CD4-positive, alpha-beta T cell treated with Interleukin-15 for 4 hours (primary cell): ENCODE measurements at regions not wholly inside any gene's neighbourhood (a gene's known extent, or its start where the extent isn't known, plus 50 kb on each side); places are given as distances from the start of the nearest gene placed in this dataset.

ENCODE experiments used
- DNase-seq: peaks from one replicate; pipeline ENCODE4 v3.0.0-alpha.2; 2020; ENCODE audit warnings: low spot score

DNA sequence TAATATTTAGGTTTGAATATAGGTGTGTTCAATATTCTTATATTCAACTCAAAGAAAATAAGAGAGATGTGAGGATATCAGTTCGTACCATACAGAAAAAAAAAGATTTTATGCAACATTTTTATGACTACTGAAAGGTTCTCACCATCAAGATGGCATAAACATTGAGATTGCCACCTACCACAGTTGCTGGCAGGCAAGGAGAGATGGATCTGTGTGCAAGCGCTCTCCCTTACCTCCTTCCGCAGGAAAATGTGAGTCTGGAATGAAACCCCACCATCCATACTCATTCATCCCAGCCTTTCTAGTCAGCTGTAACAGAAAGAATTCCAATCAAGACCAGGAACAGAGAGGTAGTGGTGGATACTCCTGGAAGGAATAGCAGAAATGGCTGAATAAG lies 376.9 kb downstream of the PPP3CA start:
- DNase-seq, result no peak

DNA sequence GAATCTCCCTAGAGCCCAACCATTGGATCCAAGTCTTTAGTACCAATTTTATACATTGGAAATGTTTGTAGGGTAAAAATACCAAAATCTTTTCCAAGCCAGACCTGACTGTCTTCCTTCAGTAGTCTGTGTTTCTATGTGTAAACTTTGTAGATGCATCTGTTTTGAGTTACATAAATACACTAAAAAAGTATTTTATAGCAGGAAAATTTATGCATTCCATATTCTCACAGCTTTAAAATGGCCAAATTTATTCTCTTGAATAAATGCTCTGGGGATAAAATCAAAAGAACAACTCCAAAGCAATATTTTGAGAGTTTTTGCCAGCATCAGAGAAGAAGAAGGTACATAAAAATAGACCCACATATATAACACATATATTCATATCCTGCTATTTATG lies 377.4 kb downstream of the PPP3CA start:
- DNase-seq, result no peak

DNA sequence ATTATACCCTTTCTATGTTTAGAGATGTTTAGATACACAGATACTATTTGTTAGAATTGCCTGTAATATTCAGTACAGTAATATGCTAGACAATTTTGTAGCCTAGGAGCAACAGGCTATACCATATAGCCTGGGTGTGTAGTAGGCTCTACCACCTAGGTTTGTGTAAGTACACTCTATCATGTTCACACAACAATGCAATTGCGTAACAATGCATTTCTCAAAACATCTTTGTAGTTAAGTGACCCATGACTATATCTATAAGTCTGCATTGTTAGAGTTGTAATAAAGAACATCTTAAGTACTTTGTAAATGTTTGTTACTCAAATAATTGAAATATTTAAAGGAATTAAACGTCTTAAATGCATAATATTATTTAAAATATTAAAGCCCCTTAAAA lies 379.3 kb downstream of the PPP3CA start:
- no peak for DNase-seq

DNA sequence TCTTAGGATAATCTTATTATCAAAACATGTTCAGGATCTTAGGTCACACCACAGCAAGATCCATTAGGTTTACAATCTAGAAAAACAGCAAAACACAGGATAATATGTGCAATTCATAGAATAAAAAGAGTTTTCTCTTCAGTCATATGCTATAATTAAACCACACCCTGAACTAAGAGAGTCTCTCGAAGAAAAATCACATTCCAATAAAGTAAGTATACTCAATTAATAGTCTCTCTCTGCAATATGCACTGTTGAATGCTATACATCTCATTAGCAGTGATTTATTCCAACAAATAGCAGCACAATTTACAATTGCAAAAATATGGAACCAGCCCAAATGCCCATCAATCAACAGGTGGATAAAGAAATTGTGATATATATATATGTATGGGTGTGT lies 383.7 kb downstream of the PPP3CA start:
- DNase-seq, result no peak

DNA sequence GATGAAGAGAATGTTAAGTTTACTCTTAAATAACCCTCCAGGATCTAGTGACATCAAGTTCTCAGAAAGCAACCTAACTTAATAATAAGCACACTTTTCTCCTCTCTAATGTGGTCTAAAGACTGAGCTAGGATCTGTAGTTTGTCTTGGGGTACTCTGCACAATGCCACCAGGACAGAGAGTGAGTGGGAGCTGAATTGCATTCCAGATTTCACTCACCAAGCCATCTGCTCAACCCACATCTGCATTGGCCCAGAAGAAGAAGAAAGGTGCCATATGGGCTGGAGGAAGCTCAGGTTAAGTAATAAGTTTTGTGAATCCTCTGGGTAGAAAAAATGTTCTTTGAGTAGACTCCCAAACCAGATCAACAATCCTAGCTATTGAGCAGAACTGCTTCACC lies 384.6 kb downstream of the PPP3CA start:
- DNase-seq, result no peak

DNA sequence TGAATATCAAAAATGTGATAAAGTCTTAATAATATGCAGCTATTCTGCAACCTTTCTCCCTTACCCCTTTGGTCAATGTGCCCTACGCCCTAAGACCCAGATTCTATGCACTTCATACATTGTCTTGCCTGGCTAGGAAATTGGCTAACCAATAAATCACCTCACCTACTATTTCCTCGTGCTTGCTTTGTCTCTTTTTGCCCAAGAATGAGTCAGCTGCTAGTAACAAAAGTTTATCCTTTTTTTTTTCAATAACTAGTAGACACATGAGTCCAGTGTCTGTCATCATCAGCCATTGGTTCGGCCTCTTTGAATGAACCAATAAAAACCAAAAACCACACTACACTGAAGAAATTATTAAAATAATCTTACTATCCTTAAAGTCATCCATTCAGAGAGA lies 387.1 kb downstream of the PPP3CA start:
- DNase-seq, result no peak

DNA sequence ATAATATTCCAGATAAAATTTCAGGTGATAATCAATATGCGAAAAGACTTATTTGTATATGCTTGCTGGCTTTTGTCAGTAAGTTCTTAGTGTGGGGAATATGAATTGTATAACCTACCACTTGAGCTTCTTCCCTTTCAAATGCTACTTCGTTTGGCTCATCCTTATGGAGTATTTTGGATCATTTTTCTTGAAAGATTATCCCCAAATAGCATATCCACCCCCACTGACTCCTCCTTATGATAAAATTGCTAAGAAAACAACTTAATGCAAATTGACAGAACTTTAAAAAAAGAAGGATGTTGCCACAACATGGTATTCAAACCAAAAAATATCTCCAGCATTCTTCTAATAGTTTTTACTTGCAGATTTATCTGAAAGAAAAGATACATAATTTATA lies 393.3 kb downstream of the PPP3CA start:
- DNase-seq, result no peak

DNA sequence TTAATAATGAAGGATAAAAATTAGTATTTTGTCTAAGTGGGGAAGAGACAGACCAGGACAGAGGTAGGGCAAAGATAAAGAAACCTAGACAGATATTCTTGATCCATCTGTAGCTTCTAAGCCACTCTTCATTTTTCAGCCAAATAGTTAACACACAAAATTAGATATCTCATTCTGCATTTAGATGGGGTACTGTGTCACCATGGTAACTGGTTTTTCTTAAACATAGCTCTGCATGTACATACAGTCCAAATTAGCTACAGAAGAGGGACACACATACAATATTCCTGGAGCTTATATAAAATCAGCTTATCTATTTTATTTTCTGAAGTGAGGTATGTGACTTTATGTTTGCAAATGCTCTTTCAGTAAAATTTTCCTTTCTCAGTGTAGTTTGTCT lies 393.7 kb downstream of the PPP3CA start:
- no peak for DNase-seq

DNA sequence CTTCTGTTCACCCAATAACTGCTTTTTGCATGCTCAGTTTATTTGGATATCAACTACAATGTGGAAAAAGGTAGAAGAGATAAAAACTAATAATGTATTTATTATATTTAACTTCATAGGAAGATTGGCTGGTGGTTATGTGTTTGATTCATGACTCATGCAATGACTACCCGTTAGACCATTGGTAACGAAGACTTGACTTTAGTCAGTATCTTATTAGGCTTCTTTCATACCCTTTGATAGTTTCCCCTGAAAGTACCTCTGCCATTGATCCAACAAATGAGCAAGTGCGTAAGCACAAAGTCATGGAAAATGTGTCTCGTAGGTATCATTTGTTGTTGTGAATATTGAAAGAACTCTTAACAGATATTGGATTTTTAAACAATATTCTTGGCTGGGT lies 394.7 kb downstream of the PPP3CA start:
- DNase-seq, result no peak

DNA sequence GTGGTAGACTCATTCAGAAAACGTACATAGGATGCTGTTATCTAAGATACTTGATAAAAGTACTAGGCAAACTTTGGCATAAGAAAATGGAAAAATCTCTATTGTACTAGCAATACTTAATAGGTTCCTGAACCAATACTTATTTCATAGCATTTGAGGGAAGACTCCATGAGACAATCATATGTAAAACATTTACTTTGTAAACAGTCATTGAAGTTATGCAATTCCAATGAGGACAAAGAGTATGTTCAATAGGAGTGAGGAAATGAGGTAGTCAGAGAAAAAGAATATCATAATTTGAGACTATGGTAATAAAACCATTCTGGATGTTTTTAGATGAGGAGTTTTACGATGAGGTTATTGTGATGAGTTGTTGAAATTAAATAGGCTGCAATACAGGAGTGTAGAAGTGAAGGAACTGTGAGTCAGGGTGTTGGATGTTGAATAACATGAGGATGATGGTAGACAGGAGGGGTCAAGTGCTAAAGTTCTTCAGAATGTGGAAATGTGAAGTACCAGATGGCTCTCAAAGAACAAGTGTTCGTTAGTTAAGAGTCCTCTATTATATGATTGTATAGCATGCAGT lies 397.9 kb downstream of the PPP3CA start:
- DNase-seq, result no peak

DNA sequence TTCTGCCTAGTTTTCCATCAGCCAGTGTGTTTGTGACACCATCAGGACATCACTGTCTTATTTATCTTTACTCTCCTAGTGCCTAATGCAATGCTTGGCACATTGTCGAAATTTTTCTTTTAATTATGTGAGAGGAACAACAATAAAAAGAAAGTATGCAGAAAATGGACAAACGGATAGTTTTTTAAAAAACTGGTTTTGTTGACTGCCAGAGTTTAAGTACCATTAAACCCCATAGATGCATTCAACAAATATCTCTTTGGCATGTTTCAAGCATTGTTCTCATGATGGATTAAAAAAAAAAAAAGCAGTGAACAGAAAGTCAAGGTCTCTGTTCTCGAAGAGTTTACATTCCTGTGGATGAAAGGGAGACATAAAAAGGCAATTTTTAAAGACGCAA lies 398.4 kb downstream of the PPP3CA start:
- no peak for DNase-seq

DNA sequence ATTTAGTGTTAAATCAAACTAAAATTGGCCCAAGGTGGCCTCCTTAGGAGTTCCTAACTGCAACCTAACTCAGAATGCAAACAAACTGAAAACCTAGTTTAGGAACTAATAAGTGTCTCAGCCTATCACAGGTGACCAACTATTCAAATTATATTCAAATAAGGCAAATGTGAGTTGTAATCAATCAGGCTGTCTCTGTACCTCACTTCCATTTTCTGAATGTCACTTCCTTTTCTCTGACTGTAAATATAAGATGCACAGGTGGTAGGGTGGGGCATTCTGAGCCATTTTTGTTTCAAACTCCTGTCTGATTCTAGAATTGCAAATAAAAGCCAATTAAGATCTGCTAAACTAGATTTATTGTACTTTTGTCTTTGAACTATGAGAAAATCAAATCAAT lies 401.5 kb downstream of the PPP3CA start:
- DNase-seq, result no peak

DNA sequence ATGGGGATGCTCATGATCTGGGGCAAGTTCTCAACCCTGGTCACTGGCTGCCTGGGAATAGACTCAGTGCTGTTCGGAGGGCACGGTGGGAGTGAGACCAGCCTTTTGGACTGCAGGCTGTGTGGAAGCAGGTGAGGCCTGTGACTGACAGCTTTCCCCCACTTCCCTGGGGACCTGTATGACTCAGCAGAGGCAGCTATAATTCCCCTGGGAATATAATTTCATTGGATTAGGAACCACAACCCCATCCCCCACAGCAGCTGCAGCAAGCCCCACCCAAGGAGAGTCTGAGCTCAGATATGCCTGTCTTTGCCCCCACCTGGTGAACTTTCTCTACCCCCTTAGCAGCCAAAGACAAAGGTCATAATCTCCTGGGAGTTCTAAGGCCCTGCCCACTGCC lies 408.6 kb downstream of the PPP3CA start:
- no peak for DNase-seq

DNA sequence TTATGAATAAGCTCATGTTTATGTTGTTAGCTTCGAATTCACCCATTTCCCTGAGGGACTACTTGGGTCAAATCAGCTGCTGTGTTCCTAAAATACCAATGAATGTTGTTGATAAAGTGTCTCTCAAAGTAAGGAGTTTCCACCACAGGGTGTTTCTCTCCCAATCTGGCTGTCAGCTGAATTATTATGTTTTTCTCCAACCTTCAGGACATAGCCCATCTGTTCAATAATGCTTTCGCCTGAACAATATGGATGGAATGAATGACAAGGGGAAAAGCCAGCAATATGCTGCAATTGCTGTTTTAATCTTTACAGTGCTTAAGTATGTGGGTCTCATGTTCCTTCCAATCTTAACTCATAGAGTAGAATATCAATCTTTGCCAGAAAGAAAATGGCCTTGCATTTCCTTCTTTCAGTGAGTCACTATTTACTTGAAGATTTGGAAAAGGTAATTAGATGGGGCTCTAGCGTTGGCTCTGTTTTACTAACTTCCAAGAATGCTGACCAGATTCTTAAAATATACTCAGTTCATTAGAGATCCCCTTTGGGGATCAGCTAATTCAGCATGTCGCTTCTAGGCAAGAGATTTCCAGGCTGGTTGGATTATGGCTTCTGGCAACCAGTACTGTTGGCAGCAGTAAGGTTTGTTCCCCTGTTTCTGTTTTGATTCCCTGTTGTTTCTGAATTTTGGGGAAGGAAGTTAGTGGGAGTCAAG lies 410.5 kb downstream of the PPP3CA start:
- no peak for DNase-seq

DNA sequence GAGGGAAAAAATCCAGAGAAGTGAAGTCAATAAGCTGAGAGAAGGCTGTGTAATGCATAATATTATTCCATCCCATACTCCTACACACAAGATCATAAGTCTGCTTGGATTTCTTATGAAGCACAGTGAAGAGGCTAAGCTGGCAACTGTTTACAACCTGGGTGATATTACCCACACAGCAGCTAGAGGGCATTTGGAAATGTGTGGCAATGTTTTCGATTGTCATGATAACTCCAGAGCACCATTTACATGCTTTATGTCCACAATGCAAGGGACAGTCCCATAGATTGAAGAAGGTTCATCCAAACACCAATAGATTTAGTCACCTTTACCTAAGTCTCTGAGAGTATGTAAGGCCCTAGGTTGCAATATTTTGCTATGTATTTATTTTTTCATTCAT lies 412.2 kb downstream of the PPP3CA start:
- no peak for DNase-seq

DNA sequence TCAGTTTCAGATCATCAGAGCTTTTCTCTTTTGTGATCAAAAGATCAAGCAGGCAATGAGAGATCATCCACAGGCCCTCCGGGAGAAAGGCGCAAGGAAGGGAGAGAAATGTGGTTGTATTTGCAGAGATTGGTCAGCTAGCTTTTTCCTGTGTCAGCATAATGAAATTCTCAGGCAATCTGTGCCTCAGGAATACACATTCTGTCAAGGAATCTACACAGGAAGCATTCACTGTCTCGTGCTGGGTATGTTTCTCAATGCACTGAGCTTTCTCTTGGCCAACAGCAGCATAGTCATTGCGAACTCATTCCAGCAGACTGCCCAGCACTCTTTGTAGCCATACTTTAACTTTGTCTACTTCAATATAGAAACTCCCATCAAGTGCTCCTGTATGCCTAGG lies 413.7 kb downstream of the PPP3CA start:
- DNase-seq, result no peak

DNA sequence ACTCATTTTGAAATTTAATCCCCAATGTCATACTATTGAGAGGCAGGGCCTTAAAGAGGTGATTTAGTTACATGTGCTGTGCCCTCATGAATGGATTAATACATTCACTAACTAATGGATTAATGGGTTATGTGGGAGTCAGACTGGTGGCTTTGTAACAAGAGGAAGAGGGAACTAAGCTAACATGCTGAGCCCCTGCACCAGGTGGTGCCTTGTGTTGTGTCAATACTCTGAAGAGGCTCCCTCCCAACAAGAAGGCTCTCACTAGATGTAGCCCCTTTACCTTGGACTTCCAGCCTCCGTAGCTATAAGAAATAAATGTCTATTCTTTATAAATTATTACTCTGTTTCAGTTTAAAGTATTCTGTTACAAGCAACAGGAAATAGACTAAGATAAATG lies 411.9 kb upstream of the EMCN start:
- DNase-seq, result no peak

DNA sequence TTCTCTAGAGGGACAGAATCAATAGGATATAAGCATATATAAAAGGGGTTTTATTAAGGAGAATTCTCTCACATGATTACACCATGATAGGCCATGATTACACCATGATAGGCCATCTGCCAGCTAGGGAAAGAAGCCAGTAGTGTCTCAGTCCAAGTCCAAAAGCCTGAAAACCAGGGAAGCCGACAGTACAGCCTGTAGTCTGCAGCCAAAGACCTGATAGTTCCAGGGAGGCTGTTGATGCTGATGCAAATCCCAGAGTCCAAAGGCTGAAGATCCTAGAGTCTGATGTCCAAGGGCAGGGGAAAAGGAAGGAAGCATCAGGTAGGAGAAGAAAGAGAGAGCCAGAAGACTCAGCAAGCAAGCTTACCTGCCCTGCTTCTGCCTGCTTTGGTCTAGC lies 411.3 kb upstream of the EMCN start:
- DNase-seq, result no peak

DNA sequence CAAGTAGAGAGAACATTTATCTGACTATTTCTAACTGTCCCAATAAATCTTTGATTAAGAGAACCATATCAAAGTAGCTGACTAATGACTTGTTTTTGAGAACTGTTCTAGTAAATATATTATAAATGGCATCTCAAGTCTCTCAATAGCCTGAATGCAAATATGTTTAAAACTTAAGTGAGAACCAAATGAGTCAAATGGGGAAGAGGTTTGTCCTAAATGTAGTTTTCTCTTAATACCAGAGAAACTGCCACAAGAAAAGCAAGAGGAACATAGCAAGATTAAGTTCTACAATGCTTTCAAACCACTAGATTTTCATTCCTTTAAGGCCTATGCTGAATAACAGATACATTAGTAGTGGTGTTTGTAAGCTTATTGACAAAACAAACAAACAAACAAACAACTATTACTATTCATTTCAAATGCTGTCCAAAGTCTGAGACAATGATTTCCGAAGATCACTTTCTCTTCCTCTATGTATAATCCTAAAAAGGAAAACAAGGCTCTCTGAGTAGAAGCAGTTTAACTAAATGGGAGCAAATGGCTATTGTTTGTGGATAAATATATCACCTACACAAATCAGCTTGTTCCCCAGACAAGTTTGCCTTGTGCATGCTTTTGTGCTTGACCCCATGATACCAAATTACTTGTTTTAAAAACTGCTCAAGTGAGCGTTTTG lies 408.4 kb upstream of the EMCN start:
- DNase-seq, result no peak

DNA sequence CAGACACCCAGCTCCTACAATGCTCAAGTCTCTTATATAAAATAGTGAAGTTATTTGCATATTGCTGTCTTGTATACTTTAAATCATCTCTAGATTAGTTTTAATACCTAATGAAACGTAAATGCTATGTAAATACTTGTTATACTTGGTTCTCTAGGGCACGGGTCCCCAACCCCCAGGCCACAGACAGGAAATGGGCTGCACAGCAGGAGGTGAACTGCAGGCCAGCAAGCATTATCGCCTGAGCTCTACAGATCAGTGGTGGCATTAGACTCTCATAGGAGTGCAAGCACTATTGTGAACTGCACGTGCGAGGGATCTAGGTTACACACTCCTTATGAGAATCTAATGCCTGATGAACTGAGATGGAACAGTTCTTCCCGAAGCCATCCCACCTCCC lies 395.9 kb upstream of the EMCN start:
- no peak for DNase-seq

DNA sequence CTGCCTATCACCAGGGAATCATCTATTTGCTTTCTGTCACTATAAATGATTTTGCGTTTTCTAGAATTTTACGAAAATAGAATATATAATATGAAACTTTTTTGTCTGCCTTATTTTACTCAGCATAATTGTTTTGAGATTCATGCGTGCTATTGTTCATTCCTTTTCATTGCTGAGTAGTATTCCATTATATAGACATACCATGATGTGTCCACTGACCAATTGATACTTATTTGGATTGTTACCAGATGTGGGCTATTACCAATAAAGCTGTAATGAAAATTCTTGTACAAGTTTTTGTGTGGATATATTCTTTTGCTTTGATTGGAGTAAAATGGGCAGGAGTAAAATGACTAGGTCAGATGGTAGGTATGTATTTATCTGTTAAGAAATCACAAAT lies 390.7 kb upstream of the EMCN start:
- no peak for DNase-seq

DNA sequence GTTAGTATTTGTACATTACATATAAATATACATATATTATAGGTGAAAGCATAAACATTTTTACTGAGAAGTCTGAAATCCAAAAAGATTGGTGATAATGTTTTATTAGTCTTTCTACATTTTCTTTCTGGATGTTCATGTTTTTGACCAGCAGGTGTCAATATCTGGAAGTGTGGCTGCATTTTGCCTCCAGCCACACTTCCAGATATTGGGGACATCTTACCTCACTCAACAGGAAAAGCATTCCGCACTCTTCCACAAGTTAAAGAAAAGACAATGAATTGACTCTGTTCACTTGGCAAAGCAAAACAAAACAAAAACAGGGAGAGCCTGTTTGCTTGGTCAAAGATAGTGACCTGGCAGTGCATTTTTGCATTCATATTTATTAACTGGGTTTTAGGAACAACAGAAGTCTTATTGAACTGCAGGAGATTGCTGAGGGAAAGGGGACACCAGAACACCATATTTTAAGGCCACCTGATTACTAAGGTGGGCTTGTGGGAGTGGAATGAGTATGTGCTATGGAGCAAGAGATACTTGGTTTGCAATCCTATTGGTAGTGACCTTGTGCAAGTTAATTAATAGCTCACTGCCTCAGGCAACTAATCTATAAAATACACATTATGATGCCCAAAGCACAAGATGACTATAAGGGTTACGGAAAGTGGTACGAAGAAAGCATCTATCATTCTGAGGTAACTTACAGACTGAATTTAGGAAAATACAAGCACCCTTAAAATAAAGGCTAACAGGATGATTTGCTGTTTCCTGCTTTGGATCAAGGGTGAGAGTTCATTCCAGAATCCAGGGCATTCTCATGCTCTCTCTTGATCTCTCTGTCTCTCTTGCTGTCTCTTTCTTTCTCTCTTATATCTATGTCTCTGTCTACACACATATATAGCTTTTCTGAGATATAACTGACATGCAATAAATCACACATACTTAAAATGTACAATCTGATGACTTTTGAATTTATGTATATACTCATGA lies 389.9 kb upstream of the EMCN start:
- DNase-seq, result no peak

DNA sequence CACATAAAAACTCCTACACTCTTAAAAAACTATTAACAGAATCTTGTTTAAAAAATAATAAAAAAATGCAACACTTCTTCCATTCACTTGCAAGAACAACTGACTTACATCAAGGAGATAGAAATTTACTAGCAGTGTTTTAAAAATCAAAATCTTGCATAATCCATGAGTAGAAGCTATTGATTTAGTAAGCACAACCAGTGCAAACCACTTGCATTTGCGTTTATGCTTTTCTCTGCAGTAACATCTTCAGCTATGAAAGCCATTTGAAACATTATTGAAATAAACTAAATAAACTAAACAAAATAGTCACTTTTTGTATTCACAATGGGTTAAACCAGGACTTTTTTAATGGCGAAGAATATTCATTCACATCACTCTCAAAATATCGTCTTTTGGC lies 389.2 kb upstream of the EMCN start:
- DNase-seq, result no peak
